Stimulated activated effector memory CD8-positive, alpha-beta T cell treated with anti-CD3 and anti-CD28 coated beads, Interleukin-12 subunit alpha, Interleukin-12 subunit beta, amount 100 ng/mL, for 72 hours (primary cell): ENCODE measurements at regions not wholly inside any gene's neighbourhood (a gene's known extent, or its start where the extent isn't known, plus 50 kb on each side); places are given as distances from the start of the nearest gene placed in this dataset.
"Not testable (repeated sequence)": the region's sequence is repeated elsewhere in the genome, so short reads cannot be mapped to it uniquely, and the experiment has no call there.

Experiments
- ATAC-seq: fragments of 150-1000 bp; cut with Tn5 transposase; 2 replicates; pipeline ENCODE4 v1.10.0; 2021
- DNase-seq, 2 donors: peaks; one replicate each; pipeline ENCODE4 v3.0.0; 2021 to 2022; ENCODE audit warnings: low spot score in 2 of 2
- H3K27ac Mint-ChIP-seq: one replicate; pipeline ENCODE4 v1.8.0; 2022; ENCODE audit warnings: mild to moderate bottlenecking, mixed read lengths
- H3K36me3 Mint-ChIP-seq: one replicate; pipeline ENCODE4 v1.8.0; 2022; ENCODE audit warnings: mild to moderate bottlenecking, mixed read lengths
- H3K4me1 Mint-ChIP-seq: one replicate; pipeline ENCODE4 v1.8.0; 2022; ENCODE audit warnings: mixed read lengths
- H3K4me3 Mint-ChIP-seq: one replicate; pipeline ENCODE4 v1.8.0; 2022; ENCODE audit warnings: mild to moderate bottlenecking, mixed read lengths
- H3K9me3 Mint-ChIP-seq: one replicate; pipeline ENCODE4 v1.8.0; 2022; ENCODE audit warnings: mixed read lengths

- ATAC-seq (no peak), DNase-seq (no peak)
- H3K27ac Mint-ChIP-seq, result no peak overlapping the region
- H3K36me3 Mint-ChIP-seq, result no peaks in the 10 kb centered on the region
- H3K9me3 Mint-ChIP-seq, result peaks cover 7% of the 10 kb centered on the region
- H3K4me1 Mint-ChIP-seq, result no peaks in the 10 kb centered on the region
- H3K4me3 Mint-ChIP-seq, result no peak overlapping the region
Observed at GRCh38 chr13:80166352-80166751, 174.6 kb downstream of the SPRY2 start.

DNA sequence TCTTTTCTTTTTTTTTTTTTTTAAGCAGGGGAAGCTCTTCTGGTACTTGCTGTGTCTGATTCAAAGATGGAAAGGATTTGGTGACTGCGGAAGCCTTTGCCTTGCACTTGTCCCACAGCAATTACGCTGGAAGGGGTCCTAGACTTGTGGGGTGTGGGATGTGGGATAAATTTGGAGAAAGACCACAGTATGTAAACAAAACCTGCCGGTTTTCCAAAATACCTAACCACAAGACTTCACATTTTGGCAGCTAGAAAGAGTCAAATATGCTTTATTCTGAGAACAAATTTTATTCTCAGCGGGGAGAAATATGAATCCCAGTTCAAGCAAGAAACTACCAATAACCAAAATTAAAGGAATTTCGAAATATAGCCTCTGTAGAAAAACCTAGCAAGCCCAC lies 176.5 kb downstream of the SPRY2 start:
- Mint-ChIP-seq H3K36me3 (no peaks in the 10 kb centered on the region), H3K4me1 (no peaks in the 10 kb centered on the region), H3K9me3 (peaks cover 7% of the 10 kb centered on the region), H3K4me3 (no peak overlapping the region), H3K27ac (no peak overlapping the region)
- ATAC-seq (no peak), DNase-seq (no peak)

GRCh38 chr13:80161896-80162295 lies 179.0 kb downstream of the SPRY2 start:
- no peaks in the 10 kb centered on the region for H3K4me1 Mint-ChIP-seq
- no peak overlapping the region for H3K27ac Mint-ChIP-seq
- H3K9me3 Mint-ChIP-seq, result peaks cover 7% of the 10 kb centered on the region
- no peak overlapping the region for H3K4me3 Mint-ChIP-seq
- DNase-seq (no peak), ATAC-seq (no peak)
- H3K36me3 Mint-ChIP-seq, result no peaks in the 10 kb centered on the region

GRCh38 chr13:80161219-80161618 lies 179.7 kb downstream of the SPRY2 start:
- ATAC-seq (no peak), DNase-seq (no peak)
- Mint-ChIP-seq H3K36me3 (no peaks in the 10 kb centered on the region), H3K27ac (no peak overlapping the region), H3K4me1 (no peaks in the 10 kb centered on the region), H3K4me3 (no peak overlapping the region), H3K9me3 (peaks cover 7% of the 10 kb centered on the region)

DNA sequence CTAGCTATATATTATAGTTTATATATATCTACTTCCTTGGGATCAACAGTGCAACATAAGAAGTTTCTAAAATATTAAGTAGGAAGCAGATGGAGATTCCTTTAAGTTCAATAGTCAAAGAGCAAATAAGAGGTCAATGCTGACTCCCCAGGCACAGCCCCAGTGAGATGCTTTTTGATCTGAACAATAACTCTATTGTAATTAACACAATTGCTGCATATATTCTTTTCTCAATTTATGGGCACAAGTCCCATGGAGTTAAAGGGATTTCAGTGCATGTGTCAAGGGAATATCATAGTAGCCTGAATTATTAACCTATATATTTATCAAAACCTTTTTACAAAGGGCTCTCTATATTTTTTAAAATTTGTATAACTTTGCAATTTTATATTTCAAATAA lies 180.8 kb downstream of the SPRY2 start:
- no peaks in the 10 kb centered on the region for H3K36me3 Mint-ChIP-seq
- H3K4me3 Mint-ChIP-seq, result no peak overlapping the region
- no peaks in the 10 kb centered on the region for H3K4me1 Mint-ChIP-seq
- H3K9me3 Mint-ChIP-seq, result peaks cover 7% of the 10 kb centered on the region
- DNase-seq (no peak), ATAC-seq (no peak)
- no peak overlapping the region for H3K27ac Mint-ChIP-seq

GRCh38 chr13:80157261-80157932 lies 183.5 kb downstream of the SPRY2 start:
- H3K4me3 Mint-ChIP-seq, result no peak overlapping the region

GRCh38 chr13:80152142-80152541 lies 188.8 kb downstream of the SPRY2 start:
- not testable (repeated sequence) for H3K4me3 Mint-ChIP-seq, DNase-seq, H3K27ac Mint-ChIP-seq, H3K4me1 Mint-ChIP-seq, H3K9me3 Mint-ChIP-seq, ATAC-seq, H3K36me3 Mint-ChIP-seq

More at GRCh38 chr13:80157261-80157932, 183.5 kb downstream of the SPRY2 start:
- ATAC-seq, result no peak
- Mint-ChIP-seq H3K4me1 (no peaks in the 10 kb centered on the region), H3K9me3 (peaks cover 3% of the 10 kb centered on the region), H3K27ac (no peak overlapping the region), H3K36me3 (no peaks in the 10 kb centered on the region)
- DNase-seq, result no peak

- no peak for ATAC-seq
- Mint-ChIP-seq H3K36me3 (no peaks in the 10 kb centered on the region), H3K9me3 (no peaks in the 10 kb centered on the region), H3K27ac (no peak overlapping the region), H3K4me1 (no peaks in the 10 kb centered on the region), H3K4me3 (no peak overlapping the region)
- no peak for DNase-seq
Observed at GRCh38 chr13:80151016-80151415, 189.9 kb downstream of the SPRY2 start.

DNA sequence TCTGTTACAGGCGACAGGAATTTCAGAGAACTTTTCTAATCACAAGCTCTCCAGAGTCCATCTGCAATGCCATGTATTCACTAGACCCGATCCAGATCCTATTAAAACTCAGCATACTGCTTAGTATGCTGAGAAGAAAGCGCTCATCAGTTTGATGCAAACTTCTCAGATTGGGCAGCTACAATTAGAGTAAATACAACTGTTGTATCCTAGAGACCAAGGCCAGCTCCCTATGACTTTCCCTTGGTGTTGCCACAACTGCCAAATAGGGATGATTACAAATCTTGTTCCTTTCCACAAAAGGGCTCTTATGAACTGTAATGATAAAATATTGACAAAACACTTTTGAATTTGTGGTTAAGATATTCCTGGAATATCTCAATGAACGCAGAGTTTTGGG lies 191.2 kb downstream of the SPRY2 start:
- H3K9me3 Mint-ChIP-seq, result no peaks in the 10 kb centered on the region

DNA sequence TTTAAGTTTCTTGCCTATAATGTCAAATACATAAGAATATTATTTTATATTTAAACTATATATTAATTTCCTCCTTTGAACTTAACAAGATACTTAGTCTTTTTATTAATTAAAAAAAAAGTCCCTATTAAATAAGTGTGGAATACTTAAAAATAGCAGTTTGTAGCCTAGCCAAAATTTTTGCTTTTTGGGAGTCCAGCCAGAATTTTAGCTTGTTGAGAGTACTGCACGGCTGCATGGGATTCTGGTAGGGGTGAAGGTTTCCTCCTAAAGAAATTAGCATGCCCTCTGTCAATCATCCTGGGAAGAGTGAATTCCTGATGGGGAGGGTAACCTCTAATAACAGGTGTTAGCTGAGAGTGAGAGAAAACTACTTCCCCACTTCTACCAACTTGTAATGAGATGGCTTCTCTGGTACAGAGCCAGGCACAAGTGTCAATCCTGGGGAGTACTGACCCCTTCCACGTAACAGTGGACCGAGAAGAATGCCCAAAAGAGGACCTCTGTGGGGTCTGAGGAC lies 195.7 kb downstream of the SPRY2 start:
- no peak overlapping the region for H3K4me3 Mint-ChIP-seq
- ATAC-seq (no peak), DNase-seq (no peak)
- no peak overlapping the region for H3K27ac Mint-ChIP-seq
- no peaks in the 10 kb centered on the region for H3K4me1 Mint-ChIP-seq
- H3K9me3 Mint-ChIP-seq, result no peaks in the 10 kb centered on the region
- H3K36me3 Mint-ChIP-seq, result no peaks in the 10 kb centered on the region

More for the DNA sequence above, 191.2 kb downstream of the SPRY2 start:
- ATAC-seq (no peak), DNase-seq (no peak)
- no peak overlapping the region for H3K4me3 Mint-ChIP-seq
- H3K27ac Mint-ChIP-seq, result no peak overlapping the region
- no peaks in the 10 kb centered on the region for H3K4me1 Mint-ChIP-seq
- H3K36me3 Mint-ChIP-seq, result no peaks in the 10 kb centered on the region

GRCh38 chr13:80144493-80144892 lies 196.4 kb downstream of the SPRY2 start:
- Mint-ChIP-seq H3K36me3 (no peaks in the 10 kb centered on the region), H3K9me3 (no peaks in the 10 kb centered on the region), H3K4me1 (no peaks in the 10 kb centered on the region), H3K27ac (no peak overlapping the region), H3K4me3 (no peak overlapping the region)
- DNase-seq, result no peak
- ATAC-seq, result no peak

DNA sequence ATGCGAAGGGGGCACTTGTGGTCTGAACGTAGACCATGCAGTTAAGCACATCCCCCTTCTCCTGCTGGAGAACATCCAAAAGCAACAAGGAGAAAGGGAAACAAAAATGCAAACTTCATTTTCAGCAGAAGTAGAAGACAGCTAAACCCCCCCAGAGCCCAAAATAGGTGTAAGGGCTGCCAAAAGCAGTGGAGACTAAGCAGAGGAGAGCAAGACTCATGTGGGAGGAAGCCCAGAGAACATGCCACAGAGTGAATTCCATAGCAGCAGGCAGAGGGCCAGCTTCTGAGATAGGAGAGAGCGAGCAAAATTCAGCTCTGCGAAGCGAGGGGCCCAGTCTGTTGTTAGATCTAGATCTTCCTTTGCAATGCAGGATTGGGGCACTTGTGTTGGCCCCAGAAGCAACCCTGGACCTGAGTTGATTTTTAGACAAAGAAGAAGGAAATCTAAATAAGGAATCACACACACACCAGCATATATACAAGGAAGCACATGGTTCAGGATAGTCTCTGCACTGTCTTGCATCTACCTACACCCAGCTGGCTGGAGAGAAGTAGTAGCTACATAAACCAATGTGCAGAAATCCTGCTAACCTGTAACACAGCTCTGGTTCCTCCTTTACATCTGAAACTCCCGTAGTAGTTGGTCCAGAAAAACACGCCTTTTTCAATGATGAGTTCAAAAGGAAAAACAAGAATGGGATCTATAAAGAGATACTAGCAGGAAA lies 199.6 kb downstream of the SPRY2 start:
- no peak for ATAC-seq
- H3K36me3 Mint-ChIP-seq, result no peaks in the 10 kb centered on the region
- no peak overlapping the region for H3K4me3 Mint-ChIP-seq
- no peaks in the 10 kb centered on the region for H3K9me3 Mint-ChIP-seq
- H3K27ac Mint-ChIP-seq, result no peak overlapping the region
- no peak for DNase-seq
- no peaks in the 10 kb centered on the region for H3K4me1 Mint-ChIP-seq

- H3K9me3 Mint-ChIP-seq, result no peaks in the 10 kb centered on the region
- H3K36me3 Mint-ChIP-seq, result no peaks in the 10 kb centered on the region
- no peak for DNase-seq
- no peak for ATAC-seq
- no peak overlapping the region for H3K4me3 Mint-ChIP-seq
- no peak overlapping the region for H3K27ac Mint-ChIP-seq
- no peaks in the 10 kb centered on the region for H3K4me1 Mint-ChIP-seq
Observed at GRCh38 chr13:80140685-80141084, 200.2 kb downstream of the SPRY2 start.

DNA sequence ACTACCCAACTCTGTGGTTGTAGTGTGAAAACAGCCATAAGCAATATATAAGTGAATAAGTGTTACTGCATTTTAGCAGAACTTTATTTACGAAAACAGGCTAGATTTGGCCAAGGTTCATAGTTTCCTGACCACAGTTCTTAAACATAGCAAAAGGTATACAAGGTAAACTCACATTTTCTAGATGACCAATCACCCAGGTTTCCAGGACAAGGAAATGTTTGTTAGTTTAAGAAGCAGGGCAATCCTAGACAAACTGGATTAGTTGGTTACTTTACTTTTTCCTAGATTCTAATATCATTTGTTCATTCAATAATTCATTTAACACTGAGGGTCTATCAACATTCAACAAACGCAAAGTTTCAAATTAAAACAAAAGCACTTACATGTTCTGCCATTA lies 201.7 kb downstream of the SPRY2 start:
- ATAC-seq, result no peak

DNA sequence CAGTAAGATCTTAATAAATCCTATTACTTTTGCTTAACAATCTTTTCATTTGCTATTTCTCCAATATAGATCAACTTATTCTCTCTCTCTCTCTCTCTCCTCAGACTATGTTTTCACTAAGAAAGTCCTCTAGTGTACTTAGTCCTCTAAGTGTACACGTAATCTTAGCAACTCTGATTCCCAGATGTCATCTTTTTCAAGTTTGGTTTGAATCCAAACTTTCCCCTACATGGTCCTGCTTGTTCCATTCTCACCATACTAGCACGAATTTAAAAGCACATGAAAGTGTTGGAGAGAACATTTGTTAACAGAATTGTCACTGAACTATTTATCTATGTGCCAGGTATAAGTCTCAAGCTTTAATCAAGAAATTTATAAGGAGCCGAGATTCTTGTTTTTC lies 202.9 kb downstream of the SPRY2 start:
- Mint-ChIP-seq H3K9me3 (no peaks in the 10 kb centered on the region), H3K4me1 (no peaks in the 10 kb centered on the region), H3K36me3 (no peaks in the 10 kb centered on the region), H3K27ac (no peak overlapping the region), H3K4me3 (no peak overlapping the region)
- DNase-seq, result no peak
- ATAC-seq, result no peak

More for the DNA sequence above, 201.7 kb downstream of the SPRY2 start:
- Mint-ChIP-seq H3K27ac (no peak overlapping the region), H3K4me3 (no peak overlapping the region), H3K9me3 (no peaks in the 10 kb centered on the region), H3K36me3 (no peaks in the 10 kb centered on the region), H3K4me1 (no peaks in the 10 kb centered on the region)
- no peak for DNase-seq

GRCh38 chr13:80134346-80134745 lies 206.6 kb downstream of the SPRY2 start:
- no peak for DNase-seq
- Mint-ChIP-seq H3K4me3 (no peak overlapping the region), H3K4me1 (no peaks in the 10 kb centered on the region), H3K9me3 (no peaks in the 10 kb centered on the region), H3K27ac (no peak overlapping the region), H3K36me3 (no peaks in the 10 kb centered on the region)
- ATAC-seq, result no peak
